GM21529 (cell line): ENCODE measurements at regions not wholly inside any gene's neighbourhood (a gene's known extent, or its start where the extent isn't known, plus 50 kb on each side); places are given as distances from the start of the nearest gene placed in this dataset.
"Not testable (repeated sequence)": the region's sequence is repeated elsewhere in the genome, so short reads cannot be mapped to it uniquely, and the experiment has no call there.

ENCODE experiments used
- ATAC-seq: cut with Tn5 transposase; IDR thresholded peaks from one replicate; pipeline ENCODE4 v1.9.1; 2021; ENCODE audit not compliant: unreplicated experiment

DNA sequence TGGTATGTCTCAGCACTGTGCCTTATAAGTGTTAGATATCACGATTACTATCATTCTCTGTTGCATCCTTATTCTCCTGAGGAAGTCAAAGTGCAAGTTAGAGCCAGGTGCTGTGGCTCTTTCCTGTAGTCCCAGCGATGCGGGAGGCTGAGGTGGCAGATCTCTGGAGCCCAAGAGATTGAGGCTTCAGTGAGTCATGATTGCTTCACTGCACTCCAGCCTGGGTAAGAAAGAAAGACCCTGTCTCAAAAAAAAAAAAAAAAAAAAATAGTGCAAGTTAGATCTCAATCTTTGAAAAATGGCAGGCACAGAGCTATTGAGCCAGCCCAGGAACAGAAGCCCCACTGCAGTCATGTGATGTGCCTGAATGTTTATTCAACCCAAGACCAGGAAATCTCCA is 147.8 kb upstream of the POGK start:
- no peak for ATAC-seq

GRCh38 chr1:166692346-166692745 is 146.9 kb upstream of the POGK start:
- no peak for ATAC-seq

GRCh38 chr1:166693158-166693557 is 146.1 kb upstream of the POGK start:
- ATAC-seq: no peak

GRCh38 chr1:166693673-166694297 is 145.5 kb upstream of the POGK start:
- ATAC-seq: no peak

GRCh38 chr1:166695115-166695514 is 144.2 kb upstream of the POGK start:
- no peak for ATAC-seq

DNA sequence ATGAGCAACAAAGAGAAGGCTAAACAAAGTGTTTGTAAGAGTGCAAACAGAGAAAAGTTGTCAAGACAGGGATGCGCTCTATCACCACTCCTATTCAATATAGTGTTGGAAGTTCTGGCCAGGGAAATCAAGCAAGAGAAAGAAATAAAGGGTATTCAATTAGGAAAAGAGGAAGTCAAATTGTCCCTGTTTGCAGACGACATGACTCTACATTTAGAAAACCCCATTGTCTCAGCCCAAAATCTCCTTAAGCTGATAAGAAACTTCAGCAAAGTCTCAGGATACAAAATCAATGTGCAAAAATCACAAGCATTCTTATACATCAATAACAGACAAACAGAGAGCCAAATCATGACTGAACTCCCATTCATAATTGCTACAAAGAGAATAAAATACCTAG is 143.4 kb upstream of the POGK start:
- ATAC-seq: not testable (repeated sequence)

DNA sequence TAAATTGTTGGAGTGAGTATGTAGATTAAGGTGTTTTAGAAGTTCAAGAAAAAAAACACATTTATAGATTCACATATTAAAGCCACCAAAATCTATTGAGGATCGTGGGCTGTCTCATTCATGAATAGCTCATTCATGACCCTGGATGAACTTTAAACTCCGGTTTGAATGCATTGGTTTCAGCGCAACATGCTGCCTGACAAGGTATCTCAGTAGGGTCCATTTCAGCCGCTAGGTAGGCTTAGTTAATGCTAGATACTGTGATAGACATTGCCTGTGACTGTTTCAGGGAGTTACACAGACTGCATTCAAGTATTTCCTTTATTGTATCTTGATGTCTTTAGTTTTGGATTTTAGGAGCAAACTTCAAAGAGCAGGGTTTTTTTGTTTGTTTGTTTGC is 140.5 kb upstream of the POGK start:
- no peak for ATAC-seq

- no peak for ATAC-seq
These were observed 139.7 kb upstream of the POGK start for GRCh38 chr1:166699613-166700012.

- no peak for ATAC-seq
These were observed 138.6 kb upstream of the POGK start for GRCh38 chr1:166700696-166701095.

DNA sequence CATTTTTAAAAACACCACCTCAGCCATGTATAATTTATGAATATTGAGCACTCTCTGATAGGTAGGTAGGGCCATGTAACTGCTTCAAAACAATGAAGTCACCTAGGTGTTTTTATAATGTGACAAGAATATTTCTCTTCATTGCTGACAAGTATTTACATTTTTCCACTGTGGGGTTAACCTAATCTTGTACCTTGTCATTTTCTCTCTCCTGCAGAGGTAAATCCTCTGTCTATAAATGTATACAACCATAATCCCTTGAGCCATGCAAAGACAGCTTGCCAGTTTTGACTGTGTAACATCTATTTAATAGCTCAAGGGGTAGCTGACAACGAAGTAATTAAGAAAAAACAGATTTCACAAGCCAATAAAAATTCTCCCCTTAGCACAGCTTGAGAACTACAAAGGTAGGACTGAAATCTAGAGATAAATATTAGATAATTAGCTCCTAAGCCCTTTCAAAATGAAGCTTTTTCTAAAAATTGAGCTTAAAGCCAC is 137.6 kb upstream of the POGK start:
- no peak for ATAC-seq

DNA sequence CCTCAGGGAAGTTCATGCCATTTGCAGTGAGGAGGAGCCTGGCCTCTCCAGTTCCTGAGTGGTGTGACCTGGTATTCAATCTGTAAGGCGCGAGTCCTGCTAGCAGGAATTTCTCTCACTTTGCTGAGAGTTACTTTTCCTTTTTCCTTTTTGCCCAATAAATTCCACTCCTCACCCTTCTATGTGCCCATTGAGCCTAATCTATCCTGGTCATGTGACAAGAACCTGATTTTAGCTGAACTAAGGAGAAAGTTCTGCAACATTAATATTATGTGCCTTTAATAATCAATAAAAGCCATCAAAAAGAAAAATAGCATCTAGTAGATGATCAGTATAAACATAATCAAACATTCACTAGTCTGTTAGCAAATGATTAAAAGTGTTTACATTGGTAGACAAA is 136.1 kb upstream of the POGK start:
- ATAC-seq: no peak

DNA sequence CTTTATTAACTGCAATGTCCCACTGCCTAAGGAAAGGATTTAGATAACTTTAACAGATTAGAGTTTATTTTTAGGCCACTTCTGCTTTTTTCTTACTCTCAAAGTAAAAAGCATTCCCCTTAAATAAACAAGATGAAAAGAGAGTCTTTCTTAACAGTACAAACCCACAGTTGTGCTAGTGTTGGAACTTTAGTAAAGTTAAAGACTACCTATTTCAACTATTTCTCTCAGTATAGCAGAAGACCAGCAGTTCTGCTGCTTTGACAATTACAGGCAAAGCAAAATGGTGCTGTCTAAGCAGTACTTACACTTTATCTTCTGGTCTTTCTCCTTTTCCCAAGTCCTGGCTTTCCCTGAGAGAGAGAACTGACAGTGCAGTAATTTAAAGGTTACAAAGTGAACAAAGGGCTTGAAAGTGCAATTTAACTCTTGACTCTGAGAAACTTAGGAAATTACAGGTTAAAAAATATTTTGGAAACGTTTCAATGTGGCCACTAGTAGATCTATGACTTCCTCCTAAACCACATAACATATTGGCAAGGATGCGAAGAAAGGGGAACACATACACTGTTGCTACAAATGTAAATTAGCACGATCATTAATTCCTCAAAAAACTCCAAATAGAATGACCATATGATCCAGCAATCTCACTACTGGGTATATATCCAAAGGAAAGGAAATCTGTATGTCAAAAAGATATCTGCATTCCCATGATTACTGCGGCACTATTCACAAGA is 135.4 kb upstream of the POGK start:
- ATAC-seq: no peak

DNA sequence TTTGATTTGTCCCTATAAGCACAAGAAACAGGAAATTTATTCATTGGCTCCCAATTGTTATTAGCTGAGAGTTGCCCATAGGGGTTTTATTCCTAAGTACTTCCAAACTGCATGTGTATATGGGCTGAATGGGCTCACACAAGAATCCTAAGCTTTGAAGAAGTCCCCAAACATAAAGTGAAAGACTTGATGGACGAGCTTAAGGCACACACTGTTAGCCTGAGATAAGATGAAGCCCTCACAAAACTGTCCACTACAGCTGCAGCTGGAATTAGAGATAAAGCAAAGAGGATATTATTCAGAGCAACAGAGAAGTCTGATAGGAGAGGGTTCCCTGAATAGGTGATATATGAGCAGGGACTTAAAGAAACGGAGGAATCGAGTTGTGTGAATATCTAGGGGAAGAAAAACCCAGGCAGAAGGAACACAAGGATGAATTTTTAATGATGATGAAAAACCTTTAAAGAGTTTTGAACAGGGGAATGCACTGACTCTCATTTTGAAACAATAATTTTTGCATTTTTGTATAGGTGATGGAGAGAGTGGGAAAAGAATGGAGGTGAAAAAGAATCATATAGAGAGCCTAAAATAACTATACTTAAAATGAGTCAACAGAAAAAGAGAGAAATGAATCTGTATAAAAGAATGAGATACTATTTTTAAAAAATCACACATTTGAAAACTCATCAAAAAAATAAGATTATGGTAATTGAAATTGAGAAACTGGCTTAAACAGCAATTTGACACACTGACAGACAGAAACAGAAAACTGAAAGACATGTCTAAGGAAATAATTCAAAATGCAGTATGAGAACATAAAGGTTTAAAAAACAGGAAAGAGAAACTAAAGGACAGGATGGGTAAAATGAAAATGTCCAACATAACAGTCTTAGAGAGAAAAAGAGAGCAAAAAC is 133.6 kb upstream of the POGK start:
- ATAC-seq: no peak

DNA sequence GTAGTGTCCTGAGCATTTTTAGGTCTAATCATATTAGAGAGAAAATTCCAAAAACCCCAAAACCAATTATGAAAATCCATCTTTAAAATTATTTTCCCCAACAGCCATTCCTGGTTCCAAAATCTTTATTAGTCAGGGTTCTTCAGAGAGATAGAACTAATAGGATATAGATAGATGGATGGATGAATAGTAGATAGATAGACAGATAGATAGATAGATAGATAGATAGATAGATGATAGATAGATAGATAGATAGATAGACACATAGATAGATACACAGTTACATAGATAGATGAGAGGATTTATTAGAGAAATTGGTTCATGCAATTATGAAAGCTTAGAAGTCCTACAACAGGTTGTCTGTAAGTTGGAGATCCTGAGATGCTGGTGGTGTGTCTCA is 122.7 kb upstream of the POGK start:
- ATAC-seq: no peak

GRCh38 chr1:166721145-166721544 is 118.1 kb upstream of the POGK start:
- ATAC-seq: no peak

- no peak for ATAC-seq
These were observed 108.9 kb upstream of the POGK start for GRCh38 chr1:166730299-166730888.

- no peak for ATAC-seq
These were observed 101.1 kb upstream of the POGK start for GRCh38 chr1:166738140-166738539.

GRCh38 chr1:166738873-166739272 is 100.4 kb upstream of the POGK start:
- ATAC-seq: no peak

DNA sequence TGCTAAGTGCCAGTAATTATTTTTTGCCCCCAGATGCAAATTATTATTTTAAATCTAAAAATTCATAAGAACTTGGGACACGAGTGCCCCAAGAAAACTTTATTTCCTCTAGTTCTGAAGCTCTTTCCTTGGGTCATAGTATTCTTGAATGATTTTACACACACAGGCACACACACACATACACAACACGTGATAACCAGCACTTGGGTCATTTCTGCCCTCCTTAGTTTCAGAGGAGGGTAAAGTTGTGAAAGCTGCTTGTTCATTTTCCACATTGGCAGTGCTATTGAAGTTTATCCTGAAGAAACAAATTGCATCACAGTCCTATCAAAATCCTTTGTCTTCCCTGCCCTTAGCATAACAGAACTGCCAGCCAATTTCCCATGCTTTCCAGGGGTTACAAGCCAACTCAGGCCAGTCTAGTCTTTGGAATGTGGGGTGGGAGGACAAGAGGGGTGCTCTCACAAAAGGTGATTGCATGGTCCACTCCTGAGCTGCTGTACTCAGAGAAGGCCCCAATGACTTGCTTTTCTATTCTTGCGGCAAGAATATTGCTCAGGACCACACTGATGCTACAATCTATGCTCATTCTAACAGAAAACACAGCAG is 98.5 kb upstream of the POGK start:
- no peak for ATAC-seq

DNA sequence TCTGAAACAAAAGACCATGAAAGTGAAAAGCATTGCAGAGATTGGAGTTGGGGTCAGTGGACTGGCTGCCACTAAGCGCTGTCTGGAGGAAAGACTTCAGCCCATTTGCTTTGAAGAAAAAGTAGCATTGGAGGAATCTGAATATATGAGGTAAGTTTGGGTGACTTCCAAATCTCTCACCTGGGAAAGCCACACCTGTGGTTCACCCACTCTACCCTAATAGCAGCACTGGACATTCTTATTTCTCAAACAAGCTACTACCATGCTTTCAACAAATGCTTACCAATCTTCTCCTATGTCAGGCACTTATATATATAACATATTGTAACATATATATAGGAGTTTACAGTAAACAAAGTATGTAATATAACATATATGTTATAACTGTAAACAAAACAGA is 76.0 kb upstream of the POGK start:
- ATAC-seq: no peak

DNA sequence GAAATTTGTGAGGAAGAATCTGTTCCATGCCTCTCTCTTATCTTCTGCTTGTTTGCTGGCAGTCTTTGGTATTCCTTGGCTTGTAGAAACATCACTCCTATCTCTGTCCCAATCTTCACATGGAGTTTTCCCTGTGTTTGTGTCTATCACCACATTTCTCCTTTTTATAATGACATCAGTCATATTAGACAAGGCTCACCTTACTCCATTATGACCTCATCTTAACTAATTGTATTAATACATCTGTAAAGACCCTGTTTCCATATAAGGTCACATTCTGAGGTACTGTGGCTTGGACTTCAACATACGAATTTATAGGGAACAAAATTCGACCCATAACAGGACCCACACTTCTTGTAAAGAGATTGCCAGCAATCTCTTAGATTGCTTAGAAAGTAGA is 72.3 kb upstream of the POGK start:
- ATAC-seq: no peak
